Thyroid gland (tissue), 4 donors: ENCODE measurements at regions not wholly inside any gene's neighbourhood (a gene's known extent, or its start where the extent isn't known, plus 50 kb on each side); places are given as distances from the start of the nearest gene placed in this dataset.

Experiments used
- DNase-seq, 2 donors: peaks; one replicate each; pipeline ENCODE4 v3.0.0-alpha.2; 2019
- H3K27ac ChIP-seq, 3 donors: fragments of 200-600 bp; sonication (generic); 1 replicate in 2 of 3; 2 replicates in 1 of 3; pipeline ENCODE4 v1.5.1; 2016 to 2019; ENCODE audit warnings: mild to moderate bottlenecking in 1 of 3, moderate library complexity in 1 of 3
- H3K27me3 ChIP-seq: fragments of 200-600 bp; sonication (generic); one replicate; pipeline ENCODE4 v1.5.1; 2019
- H3K36me3 ChIP-seq, 2 donors: fragments of 200-600 bp; sonication (generic); one replicate each; pipeline ENCODE4 v1.5.1; 2016 to 2019
- H3K4me1 ChIP-seq, 2 donors: fragments of 200-600 bp; sonication (generic); one replicate each; pipeline ENCODE4 v1.5.1; 2017 to 2019
- H3K4me3 ChIP-seq, 3 donors: fragments of 200-600 bp; sonication (generic); replicated peaks in 1 of 3; 1 replicate in 2 of 3; 2 replicates in 1 of 3; pipeline ENCODE4 v1.5.1; 2016; ENCODE audit warnings: mild to moderate bottlenecking in 1 of 3
- H3K9me3 ChIP-seq: fragments of 200-600 bp; sonication (generic); one replicate; pipeline ENCODE4 v1.5.1; 2017
- POLR2A ChIP-seq, 2 donors: fragments of 450-650 bp; IDR thresholded peaks; one replicate each; pipeline ENCODE4 v1.6.1; 2017; ENCODE audit warnings: antibody characterized with exemption in 2 of 2, mild to moderate bottlenecking in 2 of 2, moderate library complexity in 1 of 2
- WGBS, 2 donors: methylation state at CpG; one replicate each; pipeline ENCODE4 v1.1.5; 2017; 5-methylcytosine and 5-hydroxymethylcytosine counted together
- intact Hi-C: fragments of 100-400 bp; cut with DNase I; formaldehyde crosslinking; loops from one replicate; pipeline ENCODE4 v1.15.1; 2023
- TF ChIP-seq, protein P1 (sequence below), 6 experiments: fragments of 200-600 bp in 3 of 6; fragments of 450-650 bp in 3 of 6; sonication (generic) in 3 of 6; IDR thresholded peaks; one replicate each; pipeline ENCODE4 v1.5.1; 2016 to 2019; ENCODE audit warnings: antibody characterized with exemption in 6 of 6, mild to moderate bottlenecking in 2 of 6, inconsistent platforms in 1 of 6, moderate library complexity in 1 of 6

DNA sequence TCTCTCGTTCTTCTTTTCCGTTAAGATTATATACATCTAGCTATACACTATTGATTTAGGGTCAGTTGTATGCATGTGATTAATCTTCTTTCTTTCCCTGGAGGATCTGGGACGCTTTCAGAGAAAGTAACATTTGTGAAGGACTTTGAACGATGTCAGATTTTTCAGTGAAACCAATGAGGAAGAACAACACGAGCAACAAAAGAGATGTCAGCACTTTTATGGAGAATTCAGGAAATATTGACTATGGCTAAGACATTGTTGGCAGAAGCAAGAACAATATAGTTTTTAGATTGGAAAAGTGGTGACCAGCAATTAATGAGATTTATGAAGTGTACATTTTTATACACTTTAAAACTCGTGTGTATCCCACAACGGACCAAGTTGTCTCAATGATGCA is 355.5 kb downstream of the TGFB2 start:
- DNase-seq = no peak
- Histone ChIP-seq H3K27ac (no peak overlapping the region), H3K4me3 (no peak overlapping the region), H3K36me3 (no peaks in the 10 kb centered on the region), H3K9me3 (no peaks in the 10 kb centered on the region), H3K4me1 (peaks cover 0 to 4% of the 10 kb centered on the region in 2 donors), H3K27me3 (no peaks in the 10 kb centered on the region)
- intact Hi-C loops = no loop called here
- WGBS, 2 donors = 82 to 91% methylated on average over 7 of the region's 7 CpGs
- TF ChIP-seq, protein P1, sequence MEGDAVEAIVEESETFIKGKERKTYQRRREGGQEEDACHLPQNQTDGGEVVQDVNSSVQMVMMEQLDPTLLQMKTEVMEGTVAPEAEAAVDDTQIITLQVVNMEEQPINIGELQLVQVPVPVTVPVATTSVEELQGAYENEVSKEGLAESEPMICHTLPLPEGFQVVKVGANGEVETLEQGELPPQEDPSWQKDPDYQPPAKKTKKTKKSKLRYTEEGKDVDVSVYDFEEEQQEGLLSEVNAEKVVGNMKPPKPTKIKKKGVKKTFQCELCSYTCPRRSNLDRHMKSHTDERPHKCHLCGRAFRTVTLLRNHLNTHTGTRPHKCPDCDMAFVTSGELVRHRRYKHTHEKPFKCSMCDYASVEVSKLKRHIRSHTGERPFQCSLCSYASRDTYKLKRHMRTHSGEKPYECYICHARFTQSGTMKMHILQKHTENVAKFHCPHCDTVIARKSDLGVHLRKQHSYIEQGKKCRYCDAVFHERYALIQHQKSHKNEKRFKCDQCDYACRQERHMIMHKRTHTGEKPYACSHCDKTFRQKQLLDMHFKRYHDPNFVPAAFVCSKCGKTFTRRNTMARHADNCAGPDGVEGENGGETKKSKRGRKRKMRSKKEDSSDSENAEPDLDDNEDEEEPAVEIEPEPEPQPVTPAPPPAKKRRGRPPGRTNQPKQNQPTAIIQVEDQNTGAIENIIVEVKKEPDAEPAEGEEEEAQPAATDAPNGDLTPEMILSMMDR (IDR thresholded peaks at IDR 0.05) = no peak
- no peak for TF ChIP-seq POLR2A (IDR thresholded peaks at IDR 0.05)

- intact Hi-C loops = no loop called here
- Histone ChIP-seq H3K4me3 (no peak overlapping the region), H3K9me3 (no peaks in the 10 kb centered on the region), H3K27me3 (no peaks in the 10 kb centered on the region), H3K4me1 (no peaks in the 10 kb centered on the region), H3K27ac (no peak overlapping the region), H3K36me3 (no peaks in the 10 kb centered on the region)
- DNase-seq = no peak
- no peak for TF ChIP-seq POLR2A (IDR thresholded peaks at IDR 0.05)
- TF ChIP-seq, protein P1 (IDR thresholded peaks at IDR 0.05) = no peak
- WGBS, 2 donors = 73 to 84% methylated on average over 3 of the region's 3 CpGs
Measured at GRCh38 chr1:218701131-218701530, 356.0 kb downstream of the TGFB2 start.

DNA sequence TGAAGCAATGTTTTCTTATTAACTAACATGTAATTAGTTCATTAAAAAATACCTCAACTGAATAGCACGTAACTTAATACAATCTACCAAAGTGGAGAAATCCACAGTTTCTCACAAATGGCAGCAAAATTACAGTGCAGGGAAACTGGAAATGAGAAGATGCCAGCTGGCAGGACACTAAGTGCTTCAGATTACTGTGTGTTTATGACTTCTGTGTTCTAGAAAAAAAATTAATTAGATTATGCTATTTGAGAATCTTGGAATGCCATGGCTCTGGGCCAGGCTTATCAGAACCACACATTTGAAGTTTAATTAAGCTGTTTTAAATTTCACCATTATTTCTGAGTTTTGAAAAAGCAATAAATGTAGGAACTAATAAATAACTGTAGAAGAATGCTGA is 357.6 kb downstream of the TGFB2 start:
- no peak overlapping the region for H3K4me3 ChIP-seq
- WGBS, 2 donors = 83 to 89% methylated on average over 1 of the region's 1 CpG
- no peaks in the 10 kb centered on the region for H3K4me1 ChIP-seq
- no peaks in the 10 kb centered on the region for H3K27me3 ChIP-seq
- no peak for DNase-seq
- no peaks in the 10 kb centered on the region for H3K9me3 ChIP-seq
- H3K27ac ChIP-seq = no peak overlapping the region
- no peak for TF ChIP-seq POLR2A (IDR thresholded peaks at IDR 0.05)
- TF ChIP-seq, protein P1 (IDR thresholded peaks at IDR 0.05) = no peak
- intact Hi-C loops = no loop called here
- no peaks in the 10 kb centered on the region for H3K36me3 ChIP-seq

GRCh38 chr1:218703836-218704235 is 358.7 kb downstream of the TGFB2 start:
- intact Hi-C loops = no loop called here
- no peak overlapping the region for H3K4me3 ChIP-seq
- WGBS, 2 donors = 96 to 97% methylated on average over 3 of the region's 3 CpGs
- no peak overlapping the region for H3K27ac ChIP-seq
- TF ChIP-seq, protein P1 (IDR thresholded peaks at IDR 0.05) = no peak
- TF ChIP-seq POLR2A (IDR thresholded peaks at IDR 0.05) = no peak
- no peaks in the 10 kb centered on the region for H3K36me3 ChIP-seq
- H3K4me1 ChIP-seq = no peaks in the 10 kb centered on the region
- H3K27me3 ChIP-seq = no peaks in the 10 kb centered on the region
- DNase-seq = no peak
- no peaks in the 10 kb centered on the region for H3K9me3 ChIP-seq

GRCh38 chr1:218705391-218705790 is 360.3 kb downstream of the TGFB2 start:
- H3K36me3 ChIP-seq = no peaks in the 10 kb centered on the region
- H3K27ac ChIP-seq = no peak overlapping the region
- intact Hi-C loops = no loop called here
- no peaks in the 10 kb centered on the region for H3K9me3 ChIP-seq
- H3K4me1 ChIP-seq = no peaks in the 10 kb centered on the region
- H3K4me3 ChIP-seq = no peak overlapping the region
- WGBS, 2 donors = 85 to 95% methylated on average over 2 of the region's 2 CpGs
- TF ChIP-seq, protein P1 (IDR thresholded peaks at IDR 0.05) = no peak
- TF ChIP-seq POLR2A (IDR thresholded peaks at IDR 0.05) = no peak
- H3K27me3 ChIP-seq = no peaks in the 10 kb centered on the region
- no peak for DNase-seq
